COLO829 (cell line): ENCODE measurements at regions not wholly inside any gene's neighbourhood (a gene's known extent, or its start where the extent isn't known, plus 50 kb on each side); places are given as distances from the start of the nearest gene placed in this dataset.

ENCODE experiments used
- DNase-seq: peaks from one replicate; pipeline ENCODE4 v3.0.0; 2012; ENCODE audit warnings: low spot score

GRCh38 chr3:28824316-28824715 lies 456.6 kb upstream of the RBMS3 start:
- DNase-seq: no peak

- DNase-seq: no peak
These were observed 454.0 kb upstream of the RBMS3 start for GRCh38 chr3:28826840-28827239.

DNA sequence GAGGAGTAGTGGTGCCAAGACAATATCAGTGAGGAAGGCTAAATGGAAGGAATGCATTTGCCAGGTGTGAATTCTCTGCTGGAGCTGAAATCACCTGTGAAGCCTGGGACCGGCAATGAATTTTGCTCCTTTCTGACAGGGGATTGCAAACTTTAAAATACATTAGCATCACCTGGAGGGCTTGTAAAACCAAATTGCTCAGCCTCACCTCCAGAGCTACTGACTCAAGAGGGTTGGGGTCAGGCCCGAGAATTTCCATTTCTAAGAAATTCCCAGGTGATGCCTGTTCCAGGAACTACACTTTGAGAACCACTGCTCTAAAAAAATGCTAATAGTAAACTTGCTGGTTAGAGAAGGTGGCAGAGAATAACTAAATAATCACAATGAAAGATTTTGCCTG lies 445.6 kb upstream of the RBMS3 start:
- DNase-seq: no peak

DNA sequence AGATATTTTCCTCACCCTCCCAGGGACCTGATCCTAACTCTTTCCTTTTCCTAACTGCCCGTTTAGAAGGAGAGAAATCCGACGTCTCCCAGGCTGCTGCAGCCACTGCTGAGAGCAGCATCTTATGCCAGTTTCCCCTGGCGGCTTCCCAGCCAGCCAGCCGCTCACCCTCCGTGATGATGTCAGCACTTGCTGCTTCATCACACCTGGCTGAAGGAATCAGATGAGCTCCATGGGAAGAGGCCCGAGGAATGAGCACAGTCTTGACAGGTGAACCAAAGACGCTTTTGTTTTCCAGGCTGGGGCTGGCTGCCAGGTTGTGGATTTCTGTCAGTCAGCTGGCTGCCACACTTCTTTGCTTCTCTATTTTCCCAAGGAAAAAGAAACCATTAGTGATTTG lies 445.1 kb upstream of the RBMS3 start:
- DNase-seq: no peak

GRCh38 chr3:28836199-28836598 lies 444.7 kb upstream of the RBMS3 start:
- no peak for DNase-seq

DNA sequence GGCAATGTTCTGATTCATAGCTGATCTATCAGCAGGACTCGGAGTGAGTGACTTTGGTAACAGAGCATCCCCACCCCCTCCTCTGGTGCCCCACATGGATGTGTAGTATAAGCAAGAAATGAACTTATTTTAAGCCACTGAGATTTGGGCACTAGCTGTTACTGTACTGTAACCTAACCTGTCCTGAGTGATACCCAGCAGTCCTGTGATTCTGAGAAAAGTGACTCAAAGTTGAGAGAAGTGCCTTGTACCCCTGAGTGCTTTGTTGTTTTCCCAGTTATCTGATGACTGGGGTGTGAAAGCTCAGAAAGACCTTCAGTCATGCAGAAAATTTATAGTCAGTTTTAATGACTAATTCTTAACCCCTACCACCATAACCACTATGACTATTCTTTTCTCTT lies 439.9 kb upstream of the RBMS3 start:
- no peak for DNase-seq

GRCh38 chr3:28841441-28841840 lies 439.4 kb upstream of the RBMS3 start:
- DNase-seq: no peak

GRCh38 chr3:28844298-28845005 lies 436.4 kb upstream of the RBMS3 start:
- DNase-seq: no peak

GRCh38 chr3:28845006-28845324 lies 435.9 kb upstream of the RBMS3 start:
- no peak for DNase-seq

GRCh38 chr3:28846971-28847478 lies 433.8 kb upstream of the RBMS3 start:
- DNase-seq: no peak

GRCh38 chr3:28847736-28848135 lies 433.1 kb upstream of the RBMS3 start:
- DNase-seq: no peak

DNA sequence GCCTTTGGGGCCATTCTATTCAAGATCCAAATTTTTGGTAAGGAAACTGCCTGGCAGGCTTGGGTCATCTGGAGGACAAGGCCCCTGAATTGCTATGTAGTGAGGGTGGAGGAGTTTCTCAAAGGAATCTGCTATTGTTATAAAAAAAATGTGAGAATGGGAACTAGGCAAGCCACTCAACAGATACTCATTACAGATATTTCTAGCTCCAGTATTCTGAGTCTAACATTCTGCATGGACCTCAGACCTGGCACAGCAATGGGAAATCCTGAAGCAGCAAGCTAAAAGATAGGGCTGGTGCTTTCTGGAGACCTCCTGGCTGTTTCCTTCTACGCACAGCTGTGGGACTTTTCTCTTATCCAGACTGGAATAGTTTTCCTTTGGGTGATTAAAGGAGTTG lies 430.7 kb upstream of the RBMS3 start:
- DNase-seq: no peak

- DNase-seq: no peak
These were observed 427.0 kb upstream of the RBMS3 start for GRCh38 chr3:28853830-28854229.

DNA sequence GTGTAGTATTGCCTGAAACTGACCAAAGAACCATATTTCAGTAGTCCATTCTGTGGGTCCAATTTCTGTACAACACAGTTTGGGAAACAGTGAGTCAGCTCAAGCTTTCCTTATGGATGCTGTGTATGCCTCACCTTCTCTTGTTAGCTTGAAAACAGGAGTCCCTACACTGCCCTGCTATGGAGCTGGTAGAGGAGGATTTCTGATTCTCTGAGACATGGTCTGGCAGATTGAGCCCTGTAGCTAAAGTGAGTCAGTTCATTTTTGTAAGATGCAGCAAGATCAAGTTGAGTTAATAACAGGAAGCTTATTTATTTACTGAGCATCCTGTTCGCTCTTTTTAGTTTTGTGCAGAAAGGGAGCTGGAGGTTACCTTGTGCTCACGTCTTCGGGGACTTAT lies 424.1 kb upstream of the RBMS3 start:
- DNase-seq: no peak

- DNase-seq: no peak
These were observed 421.0 kb upstream of the RBMS3 start for GRCh38 chr3:28859897-28860296.

GRCh38 chr3:28860307-28860706 lies 420.6 kb upstream of the RBMS3 start:
- DNase-seq: no peak

DNA sequence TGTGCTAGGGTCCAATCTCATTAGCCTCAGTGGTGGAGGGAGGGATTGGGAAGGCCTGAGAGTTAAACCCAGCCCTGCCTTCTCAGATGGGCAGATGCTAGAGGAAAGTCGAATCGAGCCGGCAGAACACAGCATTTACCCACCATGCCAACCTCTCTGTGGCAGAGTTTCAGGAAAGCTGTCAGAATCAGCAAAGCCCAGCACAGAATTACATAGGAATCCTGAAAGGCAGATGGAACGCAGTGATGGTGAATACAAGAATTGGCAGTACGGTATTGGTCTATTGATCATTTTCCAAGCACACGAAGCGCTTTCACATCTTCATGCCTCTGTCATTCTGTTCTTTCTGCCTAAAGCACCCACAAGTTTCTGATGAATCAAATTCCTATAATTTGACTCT lies 417.7 kb upstream of the RBMS3 start:
- no peak for DNase-seq

GRCh38 chr3:28867836-28868235 lies 413.0 kb upstream of the RBMS3 start:
- DNase-seq: no peak

DNA sequence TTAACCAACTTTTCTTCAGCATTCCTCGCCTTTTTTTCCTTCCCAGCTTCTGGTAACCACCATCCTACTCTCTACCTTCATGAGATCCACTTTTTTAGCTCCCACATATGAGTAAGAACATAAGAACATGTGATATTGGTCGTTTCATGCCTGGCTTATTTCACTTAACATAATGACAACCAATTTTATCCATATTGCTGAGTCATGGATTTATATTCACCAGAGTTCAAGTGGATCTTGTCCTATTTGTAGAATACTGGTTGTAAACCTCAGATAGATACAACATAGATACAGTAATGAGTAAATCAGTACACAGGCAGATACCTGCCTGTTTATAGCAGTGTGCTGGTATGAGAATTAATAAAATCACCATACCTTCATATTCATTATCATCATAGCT lies 412.0 kb upstream of the RBMS3 start:
- DNase-seq: no peak

DNA sequence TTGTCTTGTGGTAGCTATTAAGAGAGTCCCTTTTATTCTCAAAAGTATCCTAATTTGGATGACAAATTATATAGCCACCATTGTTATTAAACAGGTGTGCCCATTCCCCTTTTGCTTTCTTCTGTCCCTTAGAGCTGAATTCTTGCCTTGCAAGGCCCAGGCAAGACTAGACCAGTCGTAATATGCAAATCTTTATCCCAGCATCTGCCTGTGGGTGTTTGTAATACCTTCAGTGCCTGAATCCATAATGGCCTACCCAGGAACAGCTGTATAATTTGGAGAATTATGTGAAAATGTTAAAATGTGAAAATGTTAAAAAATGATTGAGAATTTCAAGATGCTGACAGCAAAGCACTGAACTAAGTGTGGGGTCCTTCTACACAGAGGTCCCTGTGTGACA lies 403.0 kb upstream of the RBMS3 start:
- DNase-seq: no peak

GRCh38 chr3:28890373-28890772 lies 390.5 kb upstream of the RBMS3 start:
- no peak for DNase-seq

GRCh38 chr3:28891485-28891884 lies 389.4 kb upstream of the RBMS3 start:
- no peak for DNase-seq

GRCh38 chr3:28900301-28900700 lies 380.6 kb upstream of the RBMS3 start:
- DNase-seq: no peak

- DNase-seq: no peak
These were observed 379.9 kb upstream of the RBMS3 start for GRCh38 chr3:28901018-28901417.

- no peak for DNase-seq
These were observed 377.7 kb upstream of the RBMS3 start for GRCh38 chr3:28903171-28903601.
